HG03520 (cell line): ENCODE measurements at regions not wholly inside any gene's neighbourhood (a gene's known extent, or its start where the extent isn't known, plus 50 kb on each side); places are given as distances from the start of the nearest gene placed in this dataset.

Experiments
- ATAC-seq: cut with Tn5 transposase; IDR thresholded peaks from one replicate; pipeline ENCODE4 v1.9.1; 2021; ENCODE audit warnings: mild to moderate bottlenecking, moderate library complexity; ENCODE audit not compliant: unreplicated experiment

- ATAC-seq = no peak
Observed at GRCh38 chr2:120439637-120440384, 93.9 kb downstream of the INHBB start.

GRCh38 chr2:120440521-120441350 is 94.8 kb downstream of the INHBB start:
- no peak for ATAC-seq

GRCh38 chr2:120441351-120441700 is 95.4 kb downstream of the INHBB start:
- no peak for ATAC-seq

GRCh38 chr2:120441744-120442471 is 96.0 kb downstream of the INHBB start:
- no peak for ATAC-seq

- ATAC-seq = no peak
Observed at GRCh38 chr2:120442541-120442922, 96.6 kb downstream of the INHBB start.

- ATAC-seq = no peak
Observed at GRCh38 chr2:120442923-120443571, 97.1 kb downstream of the INHBB start.

GRCh38 chr2:120443946-120444345 is 98.0 kb downstream of the INHBB start:
- no peak for ATAC-seq

GRCh38 chr2:120444691-120445240 is 98.8 kb downstream of the INHBB start:
- no peak for ATAC-seq

GRCh38 chr2:120445449-120446143 is 99.7 kb downstream of the INHBB start:
- ATAC-seq = no peak

- no peak for ATAC-seq
Observed at GRCh38 chr2:120446236-120447126, 100.5 kb downstream of the INHBB start.

GRCh38 chr2:120447127-120447785 is 101.3 kb downstream of the INHBB start:
- ATAC-seq = no peak

GRCh38 chr2:120448436-120448835 is 102.5 kb downstream of the INHBB start:
- no peak for ATAC-seq

- ATAC-seq = no peak
Observed at GRCh38 chr2:120448961-120449810, 103.2 kb downstream of the INHBB start.

GRCh38 chr2:120450196-120450820 is 104.4 kb downstream of the INHBB start:
- no peak for ATAC-seq

GRCh38 chr2:120451334-120451733 is 105.4 kb downstream of the INHBB start:
- no peak for ATAC-seq

GRCh38 chr2:120452131-120452530 is 106.2 kb downstream of the INHBB start:
- no peak for ATAC-seq

- no peak for ATAC-seq
Observed at GRCh38 chr2:120452945-120453634, 107.2 kb downstream of the INHBB start.
